GM12892 (cell line): ENCODE measurements at regions not wholly inside any gene's neighbourhood (a gene's known extent, or its start where the extent isn't known, plus 50 kb on each side); places are given as distances from the start of the nearest gene placed in this dataset.

Source experiments
- POLR2A ChIP-seq: IDR thresholded peaks from 2 replicates; pipeline ENCODE4 v1.6.1; 2011; ENCODE audit warnings: low read depth, low read length, control low read depth
- POLR2AphosphoS5 ChIP-seq: IDR thresholded peaks from 2 replicates; pipeline ENCODE4 v1.6.1; 2011; ENCODE audit warnings: low read depth, low read length, control low read depth
- TAF1 ChIP-seq: IDR thresholded peaks from 2 replicates; pipeline ENCODE4 v1.6.1; 2011; ENCODE audit warnings: low read depth, mild to moderate bottlenecking, control low read depth, low read length, borderline replicate concordance

- TF ChIP-seq POLR2A (no peak), TAF1 (no peak), POLR2AphosphoS5 (no peak)
Observed at GRCh38 chr10:120180160-120180559, 276.9 kb upstream of the PLPP4 start.
